ENCODE measurements at regions not wholly inside any gene's neighbourhood (a gene's known extent, or its start where the extent isn't known, plus 50 kb on each side); places are given as distances from the start of the nearest gene placed in this dataset.

DNA sequence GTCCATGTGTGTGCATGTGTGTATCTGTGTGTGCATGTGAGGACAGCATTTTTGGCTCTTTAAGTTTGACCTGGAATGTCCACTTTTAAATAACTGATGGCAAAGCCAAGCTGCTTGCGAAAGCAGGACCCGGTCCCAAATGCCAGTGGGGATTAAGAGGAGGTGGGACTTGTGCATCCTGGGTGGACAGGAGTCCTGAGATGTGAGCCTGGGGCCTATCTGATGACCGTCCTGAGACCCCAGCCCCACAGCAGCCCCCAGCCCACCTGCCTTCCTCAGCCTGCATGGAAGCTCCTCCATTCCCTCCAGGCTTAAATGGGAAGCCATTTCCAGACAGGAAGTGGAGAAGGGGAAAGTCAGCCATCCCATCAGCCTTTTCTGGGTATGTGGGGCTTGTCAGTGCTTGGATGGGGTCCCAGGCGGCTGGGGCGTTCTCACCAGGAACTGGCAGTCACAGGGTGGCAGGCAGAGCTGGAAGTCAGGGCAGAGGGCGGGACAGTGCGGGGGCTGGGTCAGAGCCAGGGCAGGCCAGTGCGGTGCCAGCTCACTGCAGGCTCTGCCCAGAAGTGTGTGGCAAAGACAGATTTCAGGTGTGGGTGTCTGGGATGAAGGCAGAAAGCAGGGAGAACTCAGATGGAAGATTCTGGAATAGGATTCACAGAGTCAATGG lies 117.8 kb downstream of the ACKR3 start:
- no peak overlapping the region for H3K4me3 ChIP-seq (ENCODE audit: low read depth, poor library complexity, severe bottlenecking)
- peak in 1 of 2 donors; percentile 85 for DNase-seq (ENCODE audit: low spot score in 2 of 2)
- 39 to 43% methylated on average over 8 of the region's 8 CpGs for WGBS, 2 donors
- intact Hi-C loops (cut with DNase I; ENCODE audit: low total_unique reads), result no loop called here
- TF ChIP-seq, protein P1, sequence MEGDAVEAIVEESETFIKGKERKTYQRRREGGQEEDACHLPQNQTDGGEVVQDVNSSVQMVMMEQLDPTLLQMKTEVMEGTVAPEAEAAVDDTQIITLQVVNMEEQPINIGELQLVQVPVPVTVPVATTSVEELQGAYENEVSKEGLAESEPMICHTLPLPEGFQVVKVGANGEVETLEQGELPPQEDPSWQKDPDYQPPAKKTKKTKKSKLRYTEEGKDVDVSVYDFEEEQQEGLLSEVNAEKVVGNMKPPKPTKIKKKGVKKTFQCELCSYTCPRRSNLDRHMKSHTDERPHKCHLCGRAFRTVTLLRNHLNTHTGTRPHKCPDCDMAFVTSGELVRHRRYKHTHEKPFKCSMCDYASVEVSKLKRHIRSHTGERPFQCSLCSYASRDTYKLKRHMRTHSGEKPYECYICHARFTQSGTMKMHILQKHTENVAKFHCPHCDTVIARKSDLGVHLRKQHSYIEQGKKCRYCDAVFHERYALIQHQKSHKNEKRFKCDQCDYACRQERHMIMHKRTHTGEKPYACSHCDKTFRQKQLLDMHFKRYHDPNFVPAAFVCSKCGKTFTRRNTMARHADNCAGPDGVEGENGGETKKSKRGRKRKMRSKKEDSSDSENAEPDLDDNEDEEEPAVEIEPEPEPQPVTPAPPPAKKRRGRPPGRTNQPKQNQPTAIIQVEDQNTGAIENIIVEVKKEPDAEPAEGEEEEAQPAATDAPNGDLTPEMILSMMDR (IDR thresholded peaks at IDR 0.05), result no peak
- TF ChIP-seq POLR2A (IDR thresholded peaks at IDR 0.05), result no peak

DNA sequence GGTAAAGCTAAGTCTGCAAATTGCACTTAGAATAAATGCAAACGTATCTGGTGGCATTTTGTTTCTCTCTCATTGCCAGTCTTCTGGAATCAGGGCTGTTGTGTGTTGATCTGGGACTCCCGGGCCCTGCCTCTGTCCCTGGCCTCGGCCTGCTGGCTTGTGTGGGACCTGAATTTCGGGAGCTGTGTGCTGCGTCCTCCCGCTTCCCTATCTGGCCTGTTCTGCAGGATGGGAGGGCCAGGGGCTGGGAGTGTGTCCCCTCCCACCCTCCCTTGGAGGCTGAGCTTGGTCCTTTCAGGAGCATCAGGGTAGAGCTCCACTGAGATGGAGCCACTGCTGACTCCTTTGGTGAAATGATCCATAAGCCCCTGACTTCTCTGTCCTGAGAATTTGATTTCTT lies 118.5 kb downstream of the ACKR3 start:
- 65 to 72% methylated on average over 6 of the region's 6 CpGs for WGBS, 2 donors
- DNase-seq (ENCODE audit: low spot score in 2 of 2), result peak in 1 of 2 donors; percentile 70
- H3K4me3 ChIP-seq (ENCODE audit: low read depth, poor library complexity, severe bottlenecking), result no peak overlapping the region
- TF ChIP-seq, protein P1 (IDR thresholded peaks at IDR 0.05), result no peak
- no peak for TF ChIP-seq POLR2A (IDR thresholded peaks at IDR 0.05)
- intact Hi-C loops (cut with DNase I; ENCODE audit: low total_unique reads), result no loop called here

DNA sequence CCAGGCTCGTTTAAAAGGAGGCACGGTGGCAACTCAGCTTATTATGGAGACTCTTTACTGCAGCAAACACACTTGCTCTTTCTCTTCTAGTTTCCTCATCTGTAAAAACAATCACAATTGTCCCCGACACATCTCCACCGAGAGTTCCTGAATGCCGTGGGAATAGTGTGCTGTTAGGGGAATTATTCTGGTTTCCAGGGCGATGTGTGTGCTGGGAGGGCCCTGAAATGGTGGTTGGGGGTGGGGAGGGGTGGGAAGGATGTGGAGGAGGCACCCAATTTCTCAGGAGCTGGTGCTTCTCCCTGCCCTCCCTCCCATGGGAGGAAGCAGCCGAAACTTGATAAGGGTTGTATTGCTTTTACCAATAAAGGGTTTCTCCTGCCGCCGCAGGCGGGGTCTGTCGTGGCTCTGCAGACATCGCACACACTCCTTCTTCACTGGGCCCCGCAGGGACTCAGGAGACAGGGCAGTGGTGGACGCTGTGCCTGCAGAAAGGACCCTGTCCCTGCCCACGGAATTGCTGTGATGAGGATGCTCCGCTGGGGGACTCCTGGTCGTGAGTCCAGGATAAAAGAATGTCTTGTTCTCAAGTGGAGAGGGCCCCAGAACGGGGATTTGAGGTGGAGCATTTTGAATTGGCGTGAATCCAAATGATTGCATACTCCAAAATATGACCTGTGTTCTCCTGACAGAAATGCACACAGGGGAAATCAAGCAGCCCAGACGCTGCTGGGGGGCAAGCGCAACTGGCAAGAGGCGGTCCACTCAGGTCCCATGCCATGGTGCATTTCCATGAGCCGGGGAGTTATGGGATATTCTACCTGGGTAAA lies 119.2 kb downstream of the ACKR3 start:
- intact Hi-C loops (cut with DNase I; ENCODE audit: low total_unique reads), result no loop called here
- peak in 1 of 2 donors; percentile 64 for DNase-seq (ENCODE audit: low spot score in 2 of 2)
- whole genome bisulfite sequencing, 2 donors, result 68 to 72% methylated on average over 23 of the region's 23 CpGs
- no peak overlapping the region for H3K4me3 ChIP-seq (ENCODE audit: low read depth, poor library complexity, severe bottlenecking)
- no peak for TF ChIP-seq POLR2A (IDR thresholded peaks at IDR 0.05)
- TF ChIP-seq, protein P1 (IDR thresholded peaks at IDR 0.05), result no peak

DNA sequence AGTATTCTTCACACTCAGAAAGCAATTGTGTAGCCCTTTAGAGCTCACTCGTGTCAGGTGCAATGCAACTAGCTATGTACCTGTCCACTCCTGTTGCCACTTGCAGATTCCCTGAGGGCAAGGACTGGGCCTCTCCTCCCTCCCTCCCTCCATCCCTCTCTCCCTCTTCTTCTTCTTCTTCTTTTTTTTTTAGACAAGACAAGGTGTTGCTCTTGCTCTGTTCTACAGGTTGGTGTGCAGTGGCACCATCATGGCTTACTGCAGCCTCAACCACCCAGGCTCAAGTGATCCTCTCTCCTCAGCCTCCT lies 119.7 kb downstream of the ACKR3 start:
- intact Hi-C loops (cut with DNase I; ENCODE audit: low total_unique reads), result no loop called here
- WGBS, 2 donors, result 50 to 56% methylated on average over 1 of the region's 1 CpG
- DNase-seq (ENCODE audit: low spot score in 2 of 2), result no peak
- TF ChIP-seq, protein P1 (IDR thresholded peaks at IDR 0.05), result no peak
- no peak for TF ChIP-seq POLR2A (IDR thresholded peaks at IDR 0.05)
- no peak overlapping the region for H3K4me3 ChIP-seq (ENCODE audit: low read depth, poor library complexity, severe bottlenecking)

DNA sequence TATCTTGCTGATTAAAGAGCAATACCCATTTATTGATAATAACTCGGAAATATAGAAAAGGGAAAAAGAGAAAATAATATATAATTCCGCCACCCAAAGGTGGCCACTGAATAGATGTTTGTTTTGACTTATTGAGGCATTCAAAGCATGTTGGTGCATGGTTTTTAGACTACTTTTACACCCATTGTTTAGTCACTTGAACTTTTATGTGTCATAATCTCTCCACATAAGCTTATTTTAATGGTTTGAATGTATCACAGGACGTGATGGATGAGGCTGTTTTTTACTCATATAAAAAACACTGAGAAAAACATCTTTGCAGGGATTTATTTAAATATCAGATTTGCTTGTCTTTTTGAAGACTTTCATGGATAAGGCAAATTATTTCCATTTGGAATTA lies 120.4 kb downstream of the ACKR3 start:
- DNase-seq (ENCODE audit: low spot score in 2 of 2), result no peak
- TF ChIP-seq, protein P1 (IDR thresholded peaks at IDR 0.05), result no peak
- TF ChIP-seq POLR2A (IDR thresholded peaks at IDR 0.05), result no peak
- intact Hi-C loops (cut with DNase I; ENCODE audit: low total_unique reads), result no loop called here
- no peak overlapping the region for H3K4me3 ChIP-seq (ENCODE audit: low read depth, poor library complexity, severe bottlenecking)
- WGBS, 2 donors, result 87 to 92% methylated on average over 3 of the region's 3 CpGs
